Kasumi-1 (cell line): ENCODE measurements at regions not wholly inside any gene's neighbourhood (a gene's known extent, or its start where the extent isn't known, plus 50 kb on each side); places are given as distances from the start of the nearest gene placed in this dataset.
"Not testable (repeated sequence)": the region's sequence is repeated elsewhere in the genome, so short reads cannot be mapped to it uniquely, and the experiment has no call there.

Source experiments
- DNase-seq, 2 experiments: peaks; one replicate each; lab custom pipeline; 2025; lab: John Stamatoyannopoulos, UW

DNA sequence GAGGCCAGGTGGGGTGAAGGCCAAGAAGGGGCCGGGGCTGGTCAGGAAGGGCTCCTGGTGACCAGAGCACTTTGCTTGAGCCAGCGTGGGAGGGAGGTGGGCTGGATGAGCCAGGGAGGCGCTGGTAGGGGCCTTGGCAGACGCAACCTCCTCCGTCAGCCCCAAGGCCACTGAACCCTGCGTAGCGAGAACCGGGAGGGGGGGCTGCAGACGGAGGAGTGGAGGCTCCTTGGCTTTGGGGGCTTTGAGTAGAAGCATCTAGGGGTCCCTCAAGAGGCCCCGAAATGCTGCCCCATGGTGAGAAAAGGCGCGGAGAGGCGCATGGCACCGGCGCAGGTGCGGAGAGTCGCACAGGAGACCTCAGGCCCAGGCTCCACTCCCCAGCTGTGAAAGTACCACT, 1888.0 kb upstream of the CDH9 start:
- no peak for DNase-seq

DNA sequence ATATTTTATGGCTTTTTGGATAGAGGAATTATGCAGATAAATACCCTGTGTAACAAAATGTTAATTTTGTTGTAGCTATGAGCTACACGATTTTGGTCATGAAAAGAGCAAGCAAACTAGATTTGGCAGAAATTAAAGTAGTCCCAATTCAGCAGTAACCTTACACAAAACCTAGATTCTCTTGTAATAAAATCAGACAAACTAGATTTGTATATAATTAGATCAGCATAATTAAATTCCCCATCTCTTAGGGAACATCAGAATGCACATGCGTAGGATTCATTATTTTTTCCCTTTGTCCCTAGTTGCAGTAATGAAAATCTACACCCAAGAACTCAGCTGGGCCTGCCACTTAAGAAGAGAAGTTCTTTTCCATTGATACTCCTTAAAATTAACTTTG, 1879.2 kb upstream of the CDH9 start:
- DNase-seq = no peak

DNA sequence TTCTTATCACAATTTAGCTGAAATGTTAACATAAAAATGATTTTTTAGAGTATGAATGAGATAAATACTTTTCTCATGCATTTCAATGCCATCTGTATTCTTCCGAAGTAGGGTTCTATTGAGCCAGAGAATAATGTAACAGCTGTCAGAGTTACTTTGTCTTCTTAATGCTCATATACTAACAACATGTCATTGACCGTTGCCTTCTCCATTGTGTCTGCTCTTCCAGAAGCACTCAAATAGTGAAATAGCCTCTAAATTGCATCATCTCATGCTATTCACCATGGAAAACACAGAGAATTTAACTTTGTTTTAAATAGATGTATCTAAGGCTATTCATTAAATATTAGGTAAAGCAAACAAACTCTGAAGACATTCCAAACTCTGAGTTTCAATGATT, 1875.9 kb upstream of the CDH9 start:
- no peak for DNase-seq

DNA sequence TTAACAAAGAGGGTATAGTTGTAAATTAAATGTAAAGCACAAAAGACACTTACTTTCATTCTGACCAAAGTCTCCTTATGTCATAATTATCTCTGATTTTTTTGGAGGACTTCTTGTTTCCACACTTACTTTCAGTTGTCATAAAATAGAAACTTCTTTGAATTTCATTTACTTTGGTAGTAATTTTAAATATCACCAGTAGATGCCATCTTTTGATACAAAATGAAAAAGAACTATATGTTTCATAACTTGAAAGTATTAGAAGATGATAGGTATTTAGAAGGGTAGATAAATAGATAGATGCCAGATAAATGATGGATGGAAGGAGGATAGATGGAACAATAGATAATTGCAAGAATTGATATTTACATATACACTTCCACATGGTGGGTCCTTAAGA, 1865.3 kb upstream of the CDH9 start:
- peak; percentile 13 to 18 for DNase-seq

DNA sequence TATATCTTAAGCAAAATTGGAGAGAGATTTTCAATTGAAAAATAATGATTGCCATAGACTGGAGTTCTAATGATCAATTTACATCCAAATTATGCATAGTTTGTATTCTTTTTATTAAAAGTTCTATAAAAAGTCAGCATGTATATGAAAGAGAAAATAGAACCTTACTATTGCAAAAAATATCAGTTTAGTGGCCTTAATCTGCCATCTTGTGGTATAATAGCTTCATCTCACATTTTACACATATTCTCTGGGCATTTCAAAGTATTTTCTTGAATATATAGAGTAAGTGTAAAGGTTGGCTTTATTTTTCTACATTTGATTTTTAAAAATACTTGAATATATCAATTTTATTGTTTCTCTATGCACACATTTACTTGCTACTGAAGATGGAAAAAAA, 1858.6 kb upstream of the CDH9 start:
- DNase-seq = peak; percentile 32 to 52

GRCh38 chr5:28880936-28881335, 1842.5 kb upstream of the CDH9 start:
- DNase-seq = no peak

DNA sequence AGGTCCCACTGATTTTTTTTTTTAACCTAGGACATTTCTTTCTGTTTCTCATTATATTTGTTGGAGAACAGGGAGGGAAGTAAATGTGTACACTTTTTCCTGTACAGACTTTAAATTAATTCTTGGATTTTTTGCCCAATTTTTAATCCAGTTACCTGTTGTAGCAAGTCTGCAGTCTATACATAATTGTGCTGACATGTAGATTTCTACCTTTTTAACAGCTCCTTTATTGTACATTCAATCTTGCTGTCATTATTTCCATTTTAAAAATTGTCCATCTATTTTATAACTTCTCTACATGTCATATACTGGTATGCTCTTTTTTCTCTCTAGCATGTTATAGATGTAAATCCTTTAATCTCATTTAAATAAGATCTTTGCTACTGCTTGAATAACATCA, 1838.7 kb upstream of the CDH9 start:
- DNase-seq = no peak

DNA sequence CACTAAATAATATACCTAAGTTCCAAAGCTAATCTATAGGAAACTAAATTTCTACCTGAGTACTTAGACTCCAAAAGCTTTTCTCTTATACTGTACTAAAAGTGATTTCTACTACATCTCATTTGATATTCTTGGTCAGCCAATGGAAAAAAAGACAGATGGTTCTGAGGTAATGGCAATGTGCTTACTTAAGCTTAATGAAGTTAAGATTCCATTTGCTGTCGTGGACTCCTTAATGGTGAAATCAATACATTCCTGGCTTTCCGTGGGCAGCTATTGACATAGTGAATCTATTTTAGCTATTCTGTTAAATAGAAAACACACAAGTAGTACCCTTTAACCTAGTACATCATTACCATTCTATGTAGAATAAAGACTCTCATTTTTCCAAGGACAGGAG, 1825.6 kb upstream of the CDH9 start:
- DNase-seq = no peak

GRCh38 chr5:28862860-28863196, 1824.4 kb upstream of the CDH9 start:
- no peak for DNase-seq

DNA sequence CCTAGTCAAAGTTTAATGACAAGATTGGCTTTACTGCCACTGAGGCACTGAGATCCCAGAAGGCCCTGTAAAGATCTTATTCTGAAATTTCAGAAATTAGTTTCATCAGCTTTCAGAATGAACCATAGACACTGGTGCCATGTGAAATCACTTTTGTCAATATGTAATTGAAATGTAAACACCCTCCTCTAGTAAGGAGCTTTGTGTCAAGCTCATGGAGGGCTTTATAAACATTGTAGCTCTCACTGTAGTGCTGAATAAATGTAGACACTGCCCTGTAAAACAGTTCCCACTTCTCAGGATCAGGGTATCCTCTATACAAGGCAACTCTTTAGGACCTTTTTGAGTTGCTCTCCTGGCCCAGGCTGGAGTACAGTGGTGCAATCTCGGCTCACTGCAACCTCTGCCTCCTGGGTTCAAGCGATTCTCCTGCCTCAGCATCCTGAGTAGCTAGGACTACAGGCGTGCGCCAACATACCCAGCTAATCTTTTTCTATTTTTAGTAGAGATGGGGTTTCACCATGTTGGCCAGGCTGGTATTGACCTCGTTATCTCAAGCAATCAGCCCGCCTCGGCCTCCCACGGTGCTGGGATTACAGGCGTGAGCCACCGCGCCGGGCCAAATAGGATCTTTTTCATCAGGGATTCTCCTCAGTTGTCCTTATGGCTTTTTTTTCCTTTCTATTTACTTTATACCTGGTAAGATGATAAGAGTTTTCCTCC, 1823.9 kb upstream of the CDH9 start:
- DNase-seq = no peak

DNA sequence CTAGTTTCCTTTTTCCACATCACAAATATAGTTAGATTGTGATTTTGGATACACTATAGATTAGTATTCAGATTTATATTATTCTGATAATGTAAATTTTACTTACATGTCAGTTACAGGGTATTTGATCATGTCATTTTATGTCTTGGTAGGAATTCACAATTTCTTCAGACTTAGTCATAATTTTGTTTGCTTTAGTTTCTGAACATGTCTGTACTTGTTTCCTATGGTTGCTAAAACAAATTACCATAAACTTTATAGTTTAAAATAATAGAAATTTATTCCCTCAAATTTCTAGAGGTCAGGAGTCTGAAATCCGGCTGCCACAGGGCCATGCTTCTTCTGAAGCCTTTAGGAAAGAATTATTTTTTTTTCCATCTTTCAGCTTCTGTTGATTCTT, 1817.2 kb upstream of the CDH9 start:
- no peak for DNase-seq

GRCh38 chr5:28850320-28850921, 1812.0 kb upstream of the CDH9 start:
- no peak for DNase-seq

DNA sequence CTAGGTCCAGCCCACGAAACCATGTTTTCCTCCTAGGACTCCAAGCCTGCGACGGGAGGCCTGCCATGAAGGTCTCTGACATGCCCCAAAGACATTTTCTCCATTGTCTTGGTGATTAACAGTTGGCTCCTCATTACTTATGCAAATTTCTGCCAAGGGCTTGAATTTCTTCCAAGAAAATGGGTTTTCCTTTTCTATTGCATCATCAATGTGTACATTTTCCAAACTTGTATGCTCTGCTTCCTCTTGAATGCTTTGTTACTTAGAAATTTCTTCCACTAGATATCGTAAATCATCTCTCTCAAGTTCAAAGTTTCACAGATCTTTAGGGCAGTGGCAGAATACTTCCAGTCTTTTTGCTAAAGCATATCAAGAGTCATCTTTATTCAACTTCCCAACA, 1792.7 kb upstream of the CDH9 start:
- no peak for DNase-seq

DNA sequence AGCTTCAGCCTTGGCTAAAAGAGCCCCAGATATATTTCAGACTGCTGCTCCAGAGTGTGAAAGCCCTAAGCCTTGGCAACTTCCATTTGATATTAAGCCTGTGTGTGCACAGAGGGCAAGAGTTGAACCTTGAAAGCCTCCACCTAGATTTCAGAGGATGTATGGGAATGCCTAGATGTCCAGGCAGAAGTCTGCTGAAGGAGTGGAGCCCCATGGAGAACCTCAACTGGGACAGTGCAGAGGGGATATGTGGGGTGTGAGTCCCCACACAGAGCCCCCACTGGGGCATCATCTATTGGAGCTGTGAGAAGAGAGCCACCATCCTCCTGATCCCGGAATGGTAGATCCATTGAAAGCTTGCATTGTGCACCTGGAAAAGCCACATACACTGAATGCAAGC, 1784.8 kb upstream of the CDH9 start:
- no peak for DNase-seq

GRCh38 chr5:28822071-28822470, 1783.7 kb upstream of the CDH9 start:
- peak; percentile 56 to 66 for DNase-seq

- DNase-seq = peak in 1 of 2 experiments; percentile 17
Observed at GRCh38 chr5:28810751-28811136, 1772.4 kb upstream of the CDH9 start.

DNA sequence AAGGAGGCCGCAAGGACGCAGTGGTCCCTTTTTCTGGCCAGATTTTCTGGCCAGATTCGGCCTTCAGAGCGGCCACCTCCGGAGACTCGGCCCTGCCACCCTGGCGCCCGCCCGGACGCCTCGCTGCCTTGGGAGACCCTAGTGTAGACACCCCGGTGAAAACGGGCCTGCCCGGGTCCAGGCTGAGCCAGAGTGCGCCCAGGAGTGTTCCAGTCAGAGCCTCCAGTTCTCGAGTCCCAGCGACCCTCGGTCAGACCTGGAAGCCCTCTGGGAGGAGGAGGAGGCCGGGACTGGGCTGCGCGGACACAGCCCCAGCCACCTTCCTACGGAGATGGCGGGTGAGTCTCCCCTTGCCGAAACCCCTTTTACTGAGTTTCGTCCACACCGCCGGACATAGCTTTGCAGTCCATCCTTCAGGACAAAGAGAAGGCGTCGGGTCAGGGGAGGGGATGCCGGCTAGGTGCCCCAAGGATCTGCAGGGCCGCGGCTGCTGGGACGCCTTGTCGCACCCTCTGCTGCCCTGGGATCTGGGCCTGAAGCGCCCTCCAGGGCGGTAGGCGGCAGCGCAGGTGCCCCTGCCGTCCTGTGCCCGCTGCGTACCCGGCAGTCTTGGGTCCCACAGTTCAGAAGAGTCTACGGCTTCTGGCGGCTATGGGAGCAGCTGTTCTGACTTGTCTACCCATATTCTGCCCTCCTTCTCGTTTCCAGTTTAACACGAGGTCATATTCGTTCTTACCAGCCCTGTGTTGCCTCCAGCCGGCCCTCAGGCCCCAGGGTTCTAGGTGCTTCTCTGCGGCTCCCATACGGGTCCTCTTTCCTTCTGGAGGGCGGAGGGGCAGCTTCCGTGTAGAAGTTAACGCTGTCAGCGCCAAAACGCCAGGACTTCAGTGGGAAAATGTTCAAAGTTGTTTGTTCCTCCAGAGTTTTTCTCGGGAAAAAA, 1771.7 kb upstream of the CDH9 start:
- no peak for DNase-seq

- DNase-seq = no peak
Observed at GRCh38 chr5:28808967-28809810, 1770.8 kb upstream of the CDH9 start.

- no peak for DNase-seq
Observed at GRCh38 chr5:28807195-28807729, 1768.9 kb upstream of the CDH9 start.

DNA sequence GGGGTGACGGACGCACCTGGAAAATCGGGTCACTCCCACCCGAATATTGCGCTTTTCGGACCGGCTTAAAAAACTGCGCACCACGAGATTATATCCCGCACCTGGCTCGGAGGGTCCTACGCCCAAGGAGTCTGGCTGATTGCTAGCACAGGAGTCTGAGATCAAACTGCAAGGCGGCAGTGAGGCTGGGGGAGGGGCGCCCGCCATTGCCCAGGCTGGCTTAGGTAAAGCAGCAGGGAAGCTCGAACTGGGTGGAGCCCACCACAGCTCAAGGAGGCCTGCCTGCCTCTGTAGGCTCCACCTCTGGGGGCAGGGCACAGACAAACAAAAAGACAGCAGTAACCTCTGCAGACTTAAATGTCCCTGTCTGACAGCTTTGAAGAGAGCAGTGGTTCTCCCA, 1760.6 kb upstream of the CDH9 start:
- not testable (repeated sequence) for DNase-seq

DNA sequence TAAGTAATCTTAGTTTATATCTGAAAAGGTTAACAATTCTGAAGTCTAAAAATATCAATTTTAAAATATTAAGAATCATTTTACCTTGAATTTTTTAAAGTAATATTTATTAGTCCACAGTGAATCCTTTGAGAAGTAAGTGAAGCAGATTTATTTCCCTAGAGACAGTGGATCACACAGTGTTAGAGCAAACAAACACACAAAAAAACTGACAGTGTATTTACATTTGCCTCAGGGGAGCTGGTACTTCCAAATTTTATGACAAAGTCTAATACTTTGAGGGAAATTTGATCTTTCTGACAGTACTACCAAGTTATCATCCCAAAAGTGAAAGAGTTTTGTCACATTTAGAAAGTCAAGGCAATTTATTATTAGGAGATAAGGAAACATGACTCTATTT, 1750.6 kb upstream of the CDH9 start:
- DNase-seq = no peak
